ENCODE measurements at regions not wholly inside any gene's neighbourhood (a gene's known extent, or its start where the extent isn't known, plus 50 kb on each side); places are given as distances from the start of the nearest gene placed in this dataset.
"Not testable (repeated sequence)": the region's sequence is repeated elsewhere in the genome, so short reads cannot be mapped to it uniquely, and the experiment has no call there.

- DNase-seq = no peak
Observed at GRCh38 chr3:159390656-159391212, 588.9 kb downstream of the MFSD1 start.

- DNase-seq = not testable (repeated sequence)
Observed at GRCh38 chr3:159397683-159398082, 591.0 kb upstream of the IL12A start.

GRCh38 chr3:159401069-159401468, 587.6 kb upstream of the IL12A start:
- no peak for DNase-seq

GRCh38 chr3:159409711-159410110, 578.9 kb upstream of the IL12A start:
- DNase-seq = not testable (repeated sequence)

GRCh38 chr3:159413319-159413718, 575.3 kb upstream of the IL12A start:
- DNase-seq = no peak

- no peak for DNase-seq
Observed at GRCh38 chr3:159416856-159417255, 571.8 kb upstream of the IL12A start.

GRCh38 chr3:159417761-159418160, 570.9 kb upstream of the IL12A start:
- DNase-seq = no peak

GRCh38 chr3:159418571-159419526, 569.8 kb upstream of the IL12A start:
- no peak for DNase-seq

GRCh38 chr3:159429702-159430101, 558.9 kb upstream of the IL12A start:
- no peak for DNase-seq

GRCh38 chr3:159432682-159433340, 555.8 kb upstream of the IL12A start:
- DNase-seq = no peak

- no peak for DNase-seq
Observed at GRCh38 chr3:159439346-159439745, 549.3 kb upstream of the IL12A start.

- no peak for DNase-seq
Observed at GRCh38 chr3:159441279-159441678, 547.4 kb upstream of the IL12A start.

GRCh38 chr3:159443266-159443665, 545.4 kb upstream of the IL12A start:
- no peak for DNase-seq

- DNase-seq = no peak
Observed at GRCh38 chr3:159447841-159448240, 540.8 kb upstream of the IL12A start.

GRCh38 chr3:159448902-159449301, 539.7 kb upstream of the IL12A start:
- no peak for DNase-seq

- DNase-seq = no peak
Observed at GRCh38 chr3:159451067-159451466, 537.6 kb upstream of the IL12A start.

- DNase-seq = no peak
Observed at GRCh38 chr3:159451482-159451881, 537.2 kb upstream of the IL12A start.

GRCh38 chr3:159453036-159453435, 535.6 kb upstream of the IL12A start:
- DNase-seq = no peak

GRCh38 chr3:159453945-159454344, 534.7 kb upstream of the IL12A start:
- no peak for DNase-seq

GRCh38 chr3:159455741-159456181, 532.9 kb upstream of the IL12A start:
- no peak for DNase-seq

GRCh38 chr3:159458010-159458409, 530.6 kb upstream of the IL12A start:
- no peak for DNase-seq

GRCh38 chr3:159458982-159459381, 529.7 kb upstream of the IL12A start:
- DNase-seq = no peak

- DNase-seq = no peak
Observed at GRCh38 chr3:159472611-159473010, 516.0 kb upstream of the IL12A start.

- no peak for DNase-seq
Observed at GRCh38 chr3:159473206-159473605, 515.4 kb upstream of the IL12A start.
